Mesendoderm (in vitro differentiated cells): ENCODE measurements at regions not wholly inside any gene's neighbourhood (a gene's known extent, or its start where the extent isn't known, plus 50 kb on each side); places are given as distances from the start of the nearest gene placed in this dataset.

Source experiments
- DNase-seq: peaks from one replicate; pipeline ENCODE4 v3.0.0; 2013
- H2AK5ac ChIP-seq: 2 replicates; pipeline ENCODE4 v1.6.1; 2013; ENCODE audit warnings: low read length, inconsistent platforms
- H2BK120ac ChIP-seq: 2 replicates; pipeline ENCODE4 v1.6.1; 2013; ENCODE audit warnings: low read depth, mild to moderate bottlenecking, low read length, moderate library complexity, mixed read lengths
- H2BK15ac ChIP-seq: replicated peaks from 2 replicates; pipeline ENCODE4 v1.6.1; 2013; ENCODE audit warnings: low read depth, mild to moderate bottlenecking, moderate library complexity
- H2BK5ac ChIP-seq: 2 replicates; pipeline ENCODE4 v1.6.1; 2013; ENCODE audit warnings: low read length, inconsistent platforms
- H3K18ac ChIP-seq: 2 replicates; pipeline ENCODE4 v1.6.1; 2013; ENCODE audit warnings: mild to moderate bottlenecking, low read length, mixed read lengths
- H3K23ac ChIP-seq: one replicate; pipeline ENCODE4 v1.6.1; 2013; ENCODE audit warnings: low read length
- H3K27ac ChIP-seq: 2 replicates; pipeline ENCODE4 v1.5.1; 2013; ENCODE audit warnings: low read depth, mild to moderate bottlenecking, inconsistent platforms, low read length, moderate library complexity
- H3K27me3 ChIP-seq: 2 replicates; pipeline ENCODE4 v1.6.1; 2013; ENCODE audit warnings: low read length, control low read depth, mild to moderate bottlenecking, inconsistent platforms; ENCODE audit not compliant: insufficient read depth, poor library complexity
- H3K36me3 ChIP-seq: 2 replicates; pipeline ENCODE4 v1.6.1; 2013; ENCODE audit warnings: low read length, inconsistent platforms; ENCODE audit not compliant: control insufficient read depth, insufficient read depth
- H3K4ac ChIP-seq: one replicate; pipeline ENCODE4 v1.6.1; 2013; ENCODE audit warnings: low read depth, mild to moderate bottlenecking, low read length, moderate library complexity
- H3K4me1 ChIP-seq: 2 replicates; pipeline ENCODE4 v1.6.1; 2013; ENCODE audit warnings: low read depth, low read length, inconsistent platforms; ENCODE audit not compliant: control insufficient read depth
- H3K4me2 ChIP-seq: 2 replicates; pipeline ENCODE4 v1.6.1; 2013; ENCODE audit warnings: low read length
- H3K4me3 ChIP-seq: 2 replicates; pipeline ENCODE4 v1.5.1; 2013; ENCODE audit warnings: mild to moderate bottlenecking, low read length
- H3K56ac ChIP-seq: one replicate; pipeline ENCODE4 v1.6.1; 2013; ENCODE audit warnings: low read length
- H3K79me1 ChIP-seq: 2 replicates; pipeline ENCODE4 v1.6.1; 2013; ENCODE audit warnings: low read length, inconsistent platforms
- H3K79me2 ChIP-seq: 2 replicates; pipeline ENCODE4 v1.6.1; 2013; ENCODE audit warnings: mild to moderate bottlenecking, low read length; ENCODE audit not compliant: control insufficient read depth, insufficient read depth
- H3K9ac ChIP-seq: 2 replicates; pipeline ENCODE4 v1.6.1; 2013; ENCODE audit warnings: low read length, inconsistent platforms
- H4K5ac ChIP-seq: one replicate; pipeline ENCODE4 v1.6.1; 2013; ENCODE audit warnings: low read length
- H4K8ac ChIP-seq: one replicate; pipeline ENCODE4 v1.6.1; 2013; ENCODE audit warnings: low read depth, mild to moderate bottlenecking, control low read depth, low read length, moderate library complexity
- WGBS: extraction: QIAGEN DNeasy Blood & Tissue Kit; methylation state at CpG from one replicate; pipeline ENCODE4 v1.1.7; 2013; ENCODE audit warnings: low lambda C conversion rate, missing lambda C conversion rate; ENCODE audit not compliant: insufficient coverage; ENCODE audit errors: extremely low coverage; 5-methylcytosine and 5-hydroxymethylcytosine counted together

GRCh38 chr6:33959329-33959651 lies 155.5 kb upstream of the MLN start:
- Histone ChIP-seq H2BK5ac (no peak overlapping the region), H3K4me2 (no peak overlapping the region), H4K5ac (no peak overlapping the region), H3K9ac (no peak overlapping the region), H3K4me3 (no peak overlapping the region), H3K79me1 (no peaks in the 10 kb centered on the region), H3K79me2 (no peaks in the 10 kb centered on the region), H3K27me3 (no peaks in the 10 kb centered on the region), H3K56ac (peak overlapping the region; percentile 6), H3K36me3 (no peaks in the 10 kb centered on the region), H4K8ac (no peak overlapping the region), H3K18ac (no peak overlapping the region), H3K4me1 (peaks cover 8% of the 10 kb centered on the region), H3K27ac (no peak overlapping the region), H2BK15ac (no peak overlapping the region), H3K4ac (no peak overlapping the region), H3K23ac (no peak overlapping the region), H2BK120ac (no peak overlapping the region), H2AK5ac (no peak overlapping the region)
- DNase-seq: no peak
- WGBS: no CpG with 5 or more reads among the region's 2 CpGs

GRCh38 chr6:33958526-33959328 lies 154.9 kb upstream of the MLN start:
- Histone ChIP-seq H3K36me3 (no peaks in the 10 kb centered on the region), H3K27ac (no peak overlapping the region), H4K5ac (no peak overlapping the region), H3K27me3 (no peaks in the 10 kb centered on the region), H3K79me2 (no peaks in the 10 kb centered on the region), H3K4me1 (peaks cover 8% of the 10 kb centered on the region), H3K23ac (no peak overlapping the region), H3K56ac (peak overlapping the region; percentile 34), H3K18ac (peak overlapping the region; percentile 13), H2AK5ac (no peak overlapping the region), H4K8ac (no peak overlapping the region), H2BK120ac (no peak overlapping the region), H2BK5ac (no peak overlapping the region), H3K4me3 (no peak overlapping the region), H3K4ac (no peak overlapping the region), H2BK15ac (no peak overlapping the region), H3K4me2 (no peak overlapping the region), H3K79me1 (no peaks in the 10 kb centered on the region), H3K9ac (no peak overlapping the region)
- no CpG with 5 or more reads among the region's 14 CpGs for WGBS
- DNase-seq: peak; percentile 65

- no peak for DNase-seq
- Histone ChIP-seq H2BK120ac (no peak overlapping the region), H2BK15ac (no peak overlapping the region), H2AK5ac (no peak overlapping the region), H4K5ac (no peak overlapping the region), H2BK5ac (no peak overlapping the region), H3K4ac (no peak overlapping the region), H3K79me1 (no peaks in the 10 kb centered on the region), H3K9ac (no peak overlapping the region), H3K27me3 (no peaks in the 10 kb centered on the region), H4K8ac (no peak overlapping the region), H3K36me3 (no peaks in the 10 kb centered on the region), H3K27ac (no peak overlapping the region), H3K18ac (peak overlapping the region; percentile 13), H3K4me2 (no peak overlapping the region), H3K79me2 (no peaks in the 10 kb centered on the region), H3K56ac (peak overlapping the region; percentile 34), H3K23ac (no peak overlapping the region), H3K4me1 (peaks cover 8% of the 10 kb centered on the region), H3K4me3 (no peak overlapping the region)
- no CpG with 5 or more reads among the region's 12 CpGs for WGBS
Observed at GRCh38 chr6:33957892-33958525, 154.2 kb upstream of the MLN start.

GRCh38 chr6:33957131-33957891 lies 153.5 kb upstream of the MLN start:
- no CpG with 5 or more reads among the region's 12 CpGs for WGBS
- Histone ChIP-seq H3K79me1 (no peaks in the 10 kb centered on the region), H3K27me3 (no peaks in the 10 kb centered on the region), H4K8ac (no peak overlapping the region), H3K4ac (no peak overlapping the region), H3K79me2 (no peaks in the 10 kb centered on the region), H3K27ac (no peak overlapping the region), H3K56ac (no peak overlapping the region), H3K23ac (no peak overlapping the region), H2BK5ac (no peak overlapping the region), H3K9ac (no peak overlapping the region), H2BK15ac (no peak overlapping the region), H2AK5ac (no peak overlapping the region), H3K4me1 (peaks cover 10% of the 10 kb centered on the region), H2BK120ac (no peak overlapping the region), H3K4me3 (no peak overlapping the region), H3K36me3 (no peaks in the 10 kb centered on the region), H3K4me2 (no peak overlapping the region), H4K5ac (no peak overlapping the region), H3K18ac (no peak overlapping the region)
- no peak for DNase-seq

- Histone ChIP-seq H3K18ac (no peak overlapping the region), H4K8ac (no peak overlapping the region), H2BK15ac (no peak overlapping the region), H3K56ac (no peak overlapping the region), H2BK5ac (no peak overlapping the region), H3K4me1 (peaks cover 12% of the 10 kb centered on the region), H3K4me3 (no peak overlapping the region), H3K27me3 (no peaks in the 10 kb centered on the region), H3K36me3 (no peaks in the 10 kb centered on the region), H4K5ac (no peak overlapping the region), H3K4me2 (no peak overlapping the region), H2AK5ac (no peak overlapping the region), H3K9ac (no peak overlapping the region), H3K79me1 (no peaks in the 10 kb centered on the region), H3K23ac (no peak overlapping the region), H2BK120ac (no peak overlapping the region), H3K27ac (no peak overlapping the region), H3K4ac (no peak overlapping the region), H3K79me2 (no peaks in the 10 kb centered on the region)
- DNase-seq: no peak
- WGBS: no CpG with 5 or more reads among the region's 13 CpGs
Observed at GRCh38 chr6:33956206-33956605, 152.4 kb upstream of the MLN start.
